NCI-H510A treated with DMSO at 0.1 percent for 48 hours (cell line): ENCODE measurements at regions not wholly inside any gene's neighbourhood (a gene's known extent, or its start where the extent isn't known, plus 50 kb on each side); places are given as distances from the start of the nearest gene placed in this dataset.

Experiments used
- DNase-seq: peaks from one replicate; lab custom pipeline; 2025; lab: John Stamatoyannopoulos, UW

GRCh38 chr11:123378096-123378495, 52.0 kb upstream of the GRAMD1B start:
- no peak for DNase-seq

GRCh38 chr11:123377355-123377754, 52.7 kb upstream of the GRAMD1B start:
- DNase-seq: no peak

- no peak for DNase-seq
Observed at GRCh38 chr11:123375832-123376231, 54.2 kb upstream of the GRAMD1B start.

GRCh38 chr11:123374622-123374968, 55.5 kb upstream of the GRAMD1B start:
- DNase-seq: no peak

GRCh38 chr11:123373754-123374621, 56.1 kb upstream of the GRAMD1B start:
- no peak for DNase-seq

- no peak for DNase-seq
Observed at GRCh38 chr11:123371506-123372297, 58.4 kb upstream of the GRAMD1B start.

GRCh38 chr11:123366924-123367323, 63.1 kb upstream of the GRAMD1B start:
- no peak for DNase-seq

GRCh38 chr11:123365955-123366354, 64.1 kb upstream of the GRAMD1B start:
- no peak for DNase-seq

- no peak for DNase-seq
Observed at GRCh38 chr11:123364080-123364479, 66.0 kb upstream of the GRAMD1B start.

GRCh38 chr11:123363556-123363955, 66.5 kb upstream of the GRAMD1B start:
- DNase-seq: no peak

GRCh38 chr11:123362941-123363340, 67.1 kb upstream of the GRAMD1B start:
- DNase-seq: no peak

GRCh38 chr11:123362186-123362585, 67.9 kb upstream of the GRAMD1B start:
- no peak for DNase-seq

- DNase-seq: no peak
Observed at GRCh38 chr11:123361110-123361509, 69.0 kb upstream of the GRAMD1B start.

- DNase-seq: no peak
Observed at GRCh38 chr11:123360267-123360936, 69.7 kb upstream of the GRAMD1B start.

GRCh38 chr11:123357990-123358827, 71.9 kb upstream of the GRAMD1B start:
- DNase-seq: no peak

- DNase-seq: no peak
Observed at GRCh38 chr11:123357353-123357989, 72.6 kb upstream of the GRAMD1B start.

GRCh38 chr11:123356539-123356938, 73.5 kb upstream of the GRAMD1B start:
- no peak for DNase-seq

GRCh38 chr11:123354371-123354975, 75.6 kb upstream of the GRAMD1B start:
- DNase-seq: no peak

GRCh38 chr11:123351375-123351774, 78.7 kb upstream of the GRAMD1B start:
- DNase-seq: no peak

GRCh38 chr11:123349382-123349781, 80.7 kb upstream of the GRAMD1B start:
- DNase-seq: no peak
